HepG2 (cell line): ENCODE measurements at regions not wholly inside any gene's neighbourhood (a gene's known extent, or its start where the extent isn't known, plus 50 kb on each side); places are given as distances from the start of the nearest gene placed in this dataset.

ENCODE experiments used
- ATAC-seq: fragments of 200-7000 bp; cut with Tn5 transposase; 3 replicates; pipeline ENCODE4 v1.9.1; 2020; ENCODE audit warnings: mild to moderate bottlenecking, moderate library complexity
- BruUV-seq: library from RNA; stranded (reverse); fragments of 400-500 nt; replicated peaks from 2 replicates; lab custom pipeline; 2021; lab: Mats Ljungman, UMichigan
- CTCF ChIA-PET: fragments of 300-600 bp; formaldehyde crosslinking; extraction: SDS; loops from one replicate; lab custom pipeline; 2021; ENCODE audit warnings: low total read pairs, inconsistent platforms, low intra/inter-chr PET ratio; lab: Yijun Ruan, JAX
- POLR2A ChIA-PET: fragments of 350-600 bp; sonication (Branson Sonifier 250); formaldehyde crosslinking; loops from one replicate; lab custom pipeline; 2020; ENCODE audit warnings: antibody characterized with exemption, inconsistent platforms; lab: Yijun Ruan, JAX
- DNase-seq: peaks from one replicate; pipeline ENCODE4 v3.0.0-alpha.2; 2015; ENCODE audit warnings: low spot score
- FAIRE-seq: peaks from 3 replicates; lab custom pipeline; 2011; peaks lifted over from hg19 to GRCh38; lab: Jason Lieb, UNC
- H2AFZ ChIP-seq: one replicate; pipeline ENCODE4 v1.6.1; 2011; ENCODE audit warnings: low read length, inconsistent platforms
- H3K27ac ChIP-seq: fragments of 300-600 bp; 3 replicates; pipeline ENCODE4 v1.8.0; 2011; ENCODE audit warnings: mixed run types, mild to moderate bottlenecking, mixed read lengths, low read length, inconsistent platforms; ENCODE audit not compliant: insufficient read depth; ENCODE audit errors: extremely low read length
- H3K27me3 ChIP-seq, 2 experiments: fragments of 200-600 bp in 1 of 2; 2 replicates in 1 of 2; 3 replicates in 1 of 2; pipeline versions ENCODE4 v1.6.0 to v1.8.0; 2011; ENCODE audit warnings: low read length in 2 of 2, mild to moderate bottlenecking in 2 of 2, moderate library complexity in 2 of 2, inconsistent platforms in 1 of 2; ENCODE audit not compliant: insufficient read depth in 2 of 2, control insufficient read depth in 1 of 2
- H3K36me3 ChIP-seq, 2 experiments: fragments of 200-600 bp in 1 of 2; replicated peaks in 1 of 2; 2 replicates in 1 of 2; 3 replicates in 1 of 2; pipeline versions ENCODE4 v1.5.1 to v1.8.0; 2011; ENCODE audit warnings: low read length in 2 of 2, inconsistent platforms in 1 of 2; ENCODE audit not compliant: insufficient read depth in 2 of 2, control insufficient read depth in 1 of 2
- H3K4me1 ChIP-seq: 2 replicates; pipeline ENCODE4 v1.5.1; 2012; ENCODE audit warnings: low read length, inconsistent platforms; ENCODE audit not compliant: insufficient read depth
- H3K4me2 ChIP-seq: 2 replicates; pipeline ENCODE4 v1.6.0; 2011; ENCODE audit warnings: low read depth, low read length, inconsistent platforms
- H3K4me3 ChIP-seq, 3 experiments: fragments of 200-600 bp in 1 of 3; sonication (generic), shearing (Covaris generic) in 1 of 3; replicated peaks in 1 of 3; 2 replicates each; pipeline ENCODE4 v1.5.1; 2011 to 2016; ENCODE audit warnings: low read length in 3 of 3, inconsistent platforms in 2 of 3, low read depth in 2 of 3, mild to moderate bottlenecking in 2 of 3, control low read depth in 1 of 3, mixed read lengths in 1 of 3; ENCODE audit not compliant: insufficient read depth in 1 of 3
- H3K79me2 ChIP-seq: one replicate; pipeline ENCODE4 v1.6.1; 2011; ENCODE audit warnings: low read length, inconsistent platforms; ENCODE audit not compliant: insufficient read depth
- H3K9ac ChIP-seq: 2 replicates; pipeline ENCODE4 v1.6.0; 2011; ENCODE audit warnings: mild to moderate bottlenecking, low read depth, low read length, inconsistent platforms; ENCODE audit not compliant: insufficient read depth
- H3K9me3 ChIP-seq: 2 replicates; pipeline ENCODE4 v1.5.1; 2012; ENCODE audit warnings: mild to moderate bottlenecking, low read length
- H4K20me1 ChIP-seq: 2 replicates; pipeline ENCODE4 v1.6.0; 2011; ENCODE audit warnings: inconsistent platforms, mild to moderate bottlenecking, low read length, moderate library complexity; ENCODE audit not compliant: insufficient read depth
- EP300 ChIP-seq, 3 experiments: sonication (generic) in 1 of 3; formaldehyde crosslinking in 1 of 3; IDR thresholded peaks; 2 replicates each; pipeline versions ENCODE4 v1.5.1 to v1.6.1; 2011 to 2020; ENCODE audit warnings: low read depth in 2 of 3, low read length in 2 of 3, borderline replicate concordance in 1 of 3, improper control_type of control experiment in 1 of 3, mild to moderate bottlenecking in 1 of 3, missing genetic modification reagents in 1 of 3, moderate library complexity in 1 of 3
- KLF12 ChIP-seq: sonication (generic); formaldehyde crosslinking; IDR thresholded peaks from 2 replicates; pipeline ENCODE4 v1.4.0; 2020; ENCODE audit warnings: missing genetic modification reagents, borderline replicate concordance
- MED13 ChIP-seq: sonication (generic); formaldehyde crosslinking; IDR thresholded peaks from 2 replicates; pipeline ENCODE4 v1.5.0; 2020; ENCODE audit warnings: missing genetic modification reagents
- NFATC3 ChIP-seq: sonication (generic); formaldehyde crosslinking; IDR thresholded peaks from 2 replicates; pipeline ENCODE4 v1.5.1; 2020; ENCODE audit warnings: mild to moderate bottlenecking, missing genetic modification reagents
- NRL ChIP-seq: sonication (generic); formaldehyde crosslinking; IDR thresholded peaks from 2 replicates; pipeline ENCODE4 v1.5.0; 2020; ENCODE audit warnings: missing genetic modification reagents, mild to moderate bottlenecking, moderate library complexity, borderline replicate concordance
- PLRG1 ChIP-seq: fragments of 450-650 bp; conservative IDR thresholded peaks from 2 replicates; pipeline ENCODE4 v1.6.1; 2016
- SSRP1 ChIP-seq: IDR thresholded peaks from 2 replicates; pipeline ENCODE4 v1.6.1; 2016; ENCODE audit warnings: control low read depth
- TSC22D2 ChIP-seq: sonication (generic); formaldehyde crosslinking; IDR thresholded peaks from 2 replicates; pipeline ENCODE4 v1.5.1; 2020; ENCODE audit warnings: missing genetic modification reagents, mild to moderate bottlenecking, borderline replicate concordance
- ZBTB38 ChIP-seq: sonication (generic); formaldehyde crosslinking; IDR thresholded peaks from 2 replicates; pipeline ENCODE4 v1.5.1; 2020; ENCODE audit warnings: mild to moderate bottlenecking, missing genetic modification reagents
- ZNF12 ChIP-seq: sonication (generic); formaldehyde crosslinking; IDR thresholded peaks from 2 replicates; pipeline ENCODE4 v1.5.0; 2020; ENCODE audit warnings: missing genetic modification reagents
- ZNF501 ChIP-seq: sonication (generic); formaldehyde crosslinking; IDR thresholded peaks from 2 replicates; pipeline ENCODE4 v1.5.1; 2020; ENCODE audit warnings: mild to moderate bottlenecking, moderate library complexity, missing genetic modification reagents
- ZNF546 ChIP-seq: sonication (generic); formaldehyde crosslinking; conservative IDR thresholded peaks from 2 replicates; pipeline ENCODE4 v1.8.1; 2023; ENCODE audit warnings: mild to moderate bottlenecking, missing genetic modification reagents
- ZNF577 ChIP-seq: sonication (generic); formaldehyde crosslinking; IDR thresholded peaks from 2 replicates; pipeline ENCODE4 v1.4.0; 2020; ENCODE audit warnings: mild to moderate bottlenecking, low read depth, missing genetic modification reagents, borderline replicate concordance
- ZNF747 ChIP-seq: sonication (generic); formaldehyde crosslinking; IDR thresholded peaks from 2 replicates; pipeline ENCODE4 v1.8.1; 2023; ENCODE audit warnings: missing genetic modification reagents, mild to moderate bottlenecking, borderline replicate concordance
- ZNF75D ChIP-seq: sonication (generic); formaldehyde crosslinking; IDR thresholded peaks from 2 replicates; pipeline ENCODE4 v1.8.1; 2023; ENCODE audit warnings: missing genetic modification reagents, mild to moderate bottlenecking, borderline replicate concordance
- ZSCAN31 ChIP-seq: sonication (generic); formaldehyde crosslinking; IDR thresholded peaks from 2 replicates; pipeline ENCODE4 v1.5.0; 2020; ENCODE audit warnings: low read depth, mild to moderate bottlenecking, missing genetic modification reagents
- WGBS: methylation state at CpG from one replicate; pipeline ENCODE4 v1.1.6; 2017; ENCODE audit warnings: low lambda C conversion rate; 5-methylcytosine and 5-hydroxymethylcytosine counted together
- in situ Hi-C: cut with HindIII; loops from 2 replicates; pipeline ENCODE4 v1.10.0; 2017; ENCODE audit warnings: low pct_unique_long_range_greater_than_20kb; ENCODE audit not compliant: extremely low pct_ligation_motif_present
- intact Hi-C: fragments of 100-400 bp; cut with micrococcal nuclease; formaldehyde crosslinking; loops from one replicate; pipeline ENCODE4 v1.10.0; 2022; ENCODE audit not compliant: unreplicated experiment
- TF ChIP-seq, protein P1 (sequence below): sonication (generic); formaldehyde crosslinking; IDR thresholded peaks from 2 replicates; pipeline ENCODE4 v1.5.1; 2020; ENCODE audit warnings: mild to moderate bottlenecking, missing genetic modification reagents, moderate library complexity
- TF ChIP-seq, protein P2 (sequence below): sonication (generic); formaldehyde crosslinking; IDR thresholded peaks from 2 replicates; pipeline ENCODE4 v1.5.0; 2020; ENCODE audit warnings: mild to moderate bottlenecking, missing genetic modification reagents

DNA sequence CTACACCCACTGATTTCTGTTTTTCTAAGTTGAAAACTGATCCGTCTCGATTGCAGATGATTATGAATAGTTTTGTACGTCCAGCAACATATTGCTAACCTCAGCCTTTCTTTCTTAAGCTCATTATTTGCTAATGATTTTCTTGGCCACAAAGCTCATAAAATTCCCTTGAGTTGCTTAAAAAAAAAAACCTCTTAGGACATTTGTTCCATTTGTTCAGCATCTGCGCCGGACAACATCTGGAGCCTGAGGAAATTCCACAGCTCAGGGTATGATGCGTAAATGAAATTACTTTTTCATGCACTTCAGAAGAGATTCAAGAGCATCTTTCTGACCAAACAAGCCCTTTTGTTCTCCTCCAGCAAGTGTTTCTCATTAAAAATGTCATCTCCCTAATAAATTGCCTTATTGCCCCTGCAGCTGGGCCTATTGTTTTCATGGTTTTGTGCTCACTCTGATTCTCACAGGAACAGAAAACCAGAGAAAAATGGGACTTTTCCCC is 249.1 kb upstream of the MCTP2 start (continued):
- TF ChIP-seq, protein P1, sequence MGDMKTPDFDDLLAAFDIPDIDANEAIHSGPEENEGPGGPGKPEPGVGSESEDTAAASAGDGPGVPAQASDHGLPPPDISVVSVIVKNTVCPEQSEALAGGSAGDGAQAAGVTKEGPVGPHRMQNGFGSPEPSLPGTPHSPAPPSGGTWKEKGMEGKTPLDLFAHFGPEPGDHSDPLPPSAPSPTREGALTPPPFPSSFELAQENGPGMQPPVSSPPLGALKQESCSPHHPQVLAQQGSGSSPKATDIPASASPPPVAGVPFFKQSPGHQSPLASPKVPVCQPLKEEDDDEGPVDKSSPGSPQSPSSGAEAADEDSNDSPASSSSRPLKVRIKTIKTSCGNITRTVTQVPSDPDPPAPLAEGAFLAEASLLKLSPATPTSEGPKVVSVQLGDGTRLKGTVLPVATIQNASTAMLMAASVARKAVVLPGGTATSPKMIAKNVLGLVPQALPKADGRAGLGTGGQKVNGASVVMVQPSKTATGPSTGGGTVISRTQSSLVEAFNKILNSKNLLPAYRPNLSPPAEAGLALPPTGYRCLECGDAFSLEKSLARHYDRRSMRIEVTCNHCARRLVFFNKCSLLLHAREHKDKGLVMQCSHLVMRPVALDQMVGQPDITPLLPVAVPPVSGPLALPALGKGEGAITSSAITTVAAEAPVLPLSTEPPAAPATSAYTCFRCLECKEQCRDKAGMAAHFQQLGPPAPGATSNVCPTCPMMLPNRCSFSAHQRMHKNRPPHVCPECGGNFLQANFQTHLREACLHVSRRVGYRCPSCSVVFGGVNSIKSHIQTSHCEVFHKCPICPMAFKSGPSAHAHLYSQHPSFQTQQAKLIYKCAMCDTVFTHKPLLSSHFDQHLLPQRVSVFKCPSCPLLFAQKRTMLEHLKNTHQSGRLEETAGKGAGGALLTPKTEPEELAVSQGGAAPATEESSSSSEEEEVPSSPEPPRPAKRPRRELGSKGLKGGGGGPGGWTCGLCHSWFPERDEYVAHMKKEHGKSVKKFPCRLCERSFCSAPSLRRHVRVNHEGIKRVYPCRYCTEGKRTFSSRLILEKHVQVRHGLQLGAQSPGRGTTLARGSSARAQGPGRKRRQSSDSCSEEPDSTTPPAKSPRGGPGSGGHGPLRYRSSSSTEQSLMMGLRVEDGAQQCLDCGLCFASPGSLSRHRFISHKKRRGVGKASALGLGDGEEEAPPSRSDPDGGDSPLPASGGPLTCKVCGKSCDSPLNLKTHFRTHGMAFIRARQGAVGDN (CRISPR knock-in tag), result no peak
- TF ChIP-seq PLRG1 (no peak), SSRP1 (CRISPR knock-in tag) (no peak)

DNA sequence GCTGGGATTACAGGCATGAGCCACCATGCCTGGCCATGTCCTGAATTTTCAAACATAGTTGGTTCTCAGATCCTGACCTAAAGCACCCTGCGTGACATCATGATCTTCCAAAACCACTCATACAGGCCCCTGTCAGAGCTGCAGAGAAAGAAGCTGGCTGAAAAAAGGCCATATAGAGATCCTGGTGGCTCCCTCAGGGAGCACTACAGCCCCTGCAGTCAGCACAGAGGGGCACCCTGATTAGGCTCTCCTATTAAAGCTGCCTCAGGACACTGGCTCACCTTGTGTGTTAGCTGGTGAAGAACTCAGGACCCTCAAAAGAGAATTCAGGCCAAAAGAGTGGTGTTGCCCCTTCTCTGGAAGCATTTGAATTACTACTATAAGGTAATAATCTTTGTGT is 249.7 kb upstream of the MCTP2 start:
- H3K9me3 ChIP-seq, result no peaks in the 10 kb centered on the region
- no peaks in the 10 kb centered on the region for H3K36me3 ChIP-seq
- H3K4me1 ChIP-seq, result no peaks in the 10 kb centered on the region
- no TSS peak for BruUV-seq
- no peaks in the 10 kb centered on the region for H4K20me1 ChIP-seq
- H3K79me2 ChIP-seq, result no peaks in the 10 kb centered on the region
- ATAC-seq, result no peak
- no CpG with 5 or more reads among the region's 1 CpG for WGBS
- intact Hi-C loops, result no loop called here
- DNase-seq, result no peak
- no peak overlapping the region for H3K9ac ChIP-seq
- POLR2A ChIA-PET, result no interaction called here
- H3K4me3 ChIP-seq, result no peak overlapping the region
- no peaks in the 10 kb centered on the region for H3K27me3 ChIP-seq
- H3K27ac ChIP-seq, result no peak overlapping the region
- in situ Hi-C loops, result no loop called here
- H3K4me2 ChIP-seq, result no peak overlapping the region
- CTCF ChIA-PET, result no interaction called here
- no peak for FAIRE-seq
- H2AFZ ChIP-seq, result no peak overlapping the region
- TF ChIP-seq ZNF12 (CRISPR knock-in tag) (no peak), KLF12 (CRISPR knock-in tag) (no peak), NFATC3 (CRISPR knock-in tag) (no peak), EP300 (IDR thresholded peaks at IDR 0.05; ENCODE audit: low read depth in 2 of 2, low read length in 2 of 2) (no peak), EP300 (CRISPR knock-in tag; IDR thresholded peaks at IDR 0.05; ENCODE audit: borderline replicate concordance) (no peak), ZNF501 (no peak), ZBTB38 (CRISPR knock-in tag) (no peak), ZNF546 (no peak), ZNF577 (no peak), ZSCAN31 (CRISPR knock-in tag) (no peak), ZNF75D (CRISPR knock-in tag) (no peak), ZNF747 (no peak), TSC22D2 (no peak), MED13 (CRISPR knock-in tag) (no peak), NRL (no peak)
- TF ChIP-seq, protein P2, sequence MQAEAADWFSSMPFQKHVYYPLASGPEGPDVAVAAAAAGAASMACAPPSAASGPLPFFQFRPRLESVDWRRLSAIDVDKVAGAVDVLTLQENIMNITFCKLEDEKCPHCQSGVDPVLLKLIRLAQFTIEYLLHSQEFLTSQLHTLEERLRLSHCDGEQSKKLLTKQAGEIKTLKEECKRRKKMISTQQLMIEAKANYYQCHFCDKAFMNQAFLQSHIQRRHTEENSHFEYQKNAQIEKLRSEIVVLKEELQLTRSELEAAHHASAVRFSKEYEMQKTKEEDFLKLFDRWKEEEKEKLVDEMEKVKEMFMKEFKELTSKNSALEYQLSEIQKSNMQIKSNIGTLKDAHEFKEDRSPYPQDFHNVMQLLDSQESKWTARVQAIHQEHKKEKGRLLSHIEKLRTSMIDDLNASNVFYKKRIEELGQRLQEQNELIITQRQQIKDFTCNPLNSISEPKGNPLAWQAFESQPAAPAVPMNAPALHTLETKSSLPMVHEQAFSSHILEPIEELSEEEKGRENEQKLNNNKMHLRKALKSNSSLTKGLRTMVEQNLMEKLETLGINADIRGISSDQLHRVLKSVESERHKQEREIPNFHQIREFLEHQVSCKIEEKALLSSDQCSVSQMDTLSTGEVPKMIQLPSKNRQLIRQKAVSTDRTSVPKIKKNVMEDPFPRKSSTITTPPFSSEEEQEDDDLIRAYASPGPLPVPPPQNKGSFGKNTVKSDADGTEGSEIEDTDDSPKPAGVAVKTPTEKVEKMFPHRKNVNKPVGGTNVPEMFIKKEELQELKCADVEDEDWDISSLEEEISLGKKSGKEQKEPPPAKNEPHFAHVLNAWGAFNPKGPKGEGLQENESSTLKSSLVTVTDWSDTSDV (CRISPR knock-in tag), result no peak
